ENCODE measurements at regions not wholly inside any gene's neighbourhood (a gene's known extent, or its start where the extent isn't known, plus 50 kb on each side); places are given as distances from the start of the nearest gene placed in this dataset.
A peak's percentile ranks its signal among the peaks of the same experiment; 100 is the strongest.

GRCh38 chr2:63679252-63679855, 90.6 kb downstream of the MDH1 start:
- no peak overlapping the region for H3K18ac ChIP-seq (ENCODE audit: low read length)
- no CpG with 5 or more reads among the region's 5 CpGs for WGBS (ENCODE audit: extremely low coverage, insufficient coverage, insufficient read length)
- H3K9me3 ChIP-seq (ENCODE audit: insufficient read depth, low read depth, low read length), result no peaks in the 10 kb centered on the region
- no peak overlapping the region for H3K4me3 ChIP-seq (ENCODE audit: low read depth, low read length)
- no peak overlapping the region for H2BK5ac ChIP-seq (ENCODE audit: low read depth, low read length, poor library complexity)
- no peak overlapping the region for H4K8ac ChIP-seq (ENCODE audit: low read depth, low read length)
- no peak overlapping the region for H3K4me2 ChIP-seq (ENCODE audit: low read length)
- peak; percentile 62 to 79 for DNase-seq
- peaks cover 0 to 3% of the 10 kb centered on the region in 2 experiments for H3K36me3 ChIP-seq (ENCODE audit: control insufficient read depth in 1 of 2, insufficient read depth in 2 of 2, low read length in 2 of 2)
- no peak overlapping the region for H3K27ac ChIP-seq (ENCODE audit: low read depth, low read length)
- H3K79me2 ChIP-seq (ENCODE audit: control insufficient read depth, insufficient read depth, low read length, poor library complexity), result no peaks in the 10 kb centered on the region
- H4K12ac ChIP-seq (ENCODE audit: low read depth, low read length), result no peak overlapping the region
- no peak overlapping the region for H2BK120ac ChIP-seq (ENCODE audit: insufficient read depth, low read length, poor library complexity)
- H2AFZ ChIP-seq (ENCODE audit: insufficient read depth, low read length, poor library complexity), result no peak overlapping the region
- no peaks in the 10 kb centered on the region for H3K79me1 ChIP-seq (ENCODE audit: low read length)
- no peak overlapping the region for H2AK5ac ChIP-seq (ENCODE audit: low read length)
- no peak overlapping the region for H3K9ac ChIP-seq (ENCODE audit: low read length)
- no peak overlapping the region for H2BK12ac ChIP-seq (ENCODE audit: low read length)
- no peaks in the 10 kb centered on the region for H3K27me3 ChIP-seq (ENCODE audit: insufficient read depth, low read length)
- no peak overlapping the region for H3K23ac ChIP-seq (ENCODE audit: low read length)
- no peak overlapping the region for H3K14ac ChIP-seq (ENCODE audit: low read length)
- H3K4ac ChIP-seq (ENCODE audit: low read depth, low read length), result no peak overlapping the region
- no peak overlapping the region for H4K91ac ChIP-seq (ENCODE audit: low read depth, low read length)
- H3K4me1 ChIP-seq (ENCODE audit: control insufficient read depth in 1 of 2, insufficient read depth in 2 of 2, low read length in 2 of 2), result peaks cover 2 to 5% of the 10 kb centered on the region in 2 experiments

- Histone ChIP-seq H3K79me2 (ENCODE audit: control insufficient read depth, insufficient read depth, low read length, poor library complexity) (no peaks in the 10 kb centered on the region), H3K36me3 (ENCODE audit: control insufficient read depth in 1 of 2, insufficient read depth in 2 of 2, low read length in 2 of 2) (peaks cover 0 to 3% of the 10 kb centered on the region in 2 experiments), H4K12ac (ENCODE audit: low read depth, low read length) (no peak overlapping the region), H3K4ac (ENCODE audit: low read depth, low read length) (no peak overlapping the region), H3K4me3 (ENCODE audit: low read depth, low read length) (no peak overlapping the region), H4K8ac (ENCODE audit: low read depth, low read length) (no peak overlapping the region), H2BK5ac (ENCODE audit: low read depth, low read length, poor library complexity) (no peak overlapping the region), H3K14ac (ENCODE audit: low read length) (no peak overlapping the region), H3K9ac (ENCODE audit: low read length) (peak overlapping the region; percentile 42), H3K27ac (ENCODE audit: low read depth, low read length) (no peak overlapping the region), H4K91ac (ENCODE audit: low read depth, low read length) (no peak overlapping the region), H3K9me3 (ENCODE audit: insufficient read depth, low read depth, low read length) (no peaks in the 10 kb centered on the region), H3K27me3 (ENCODE audit: insufficient read depth, low read length) (no peaks in the 10 kb centered on the region), H2BK120ac (ENCODE audit: insufficient read depth, low read length, poor library complexity) (no peak overlapping the region), H3K23ac (ENCODE audit: low read length) (no peak overlapping the region), H3K18ac (ENCODE audit: low read length) (no peak overlapping the region), H2AFZ (ENCODE audit: insufficient read depth, low read length, poor library complexity) (no peak overlapping the region), H3K4me1 (ENCODE audit: control insufficient read depth in 1 of 2, insufficient read depth in 2 of 2, low read length in 2 of 2) (no peaks in the 10 kb centered on the region), H3K79me1 (ENCODE audit: low read length) (no peaks in the 10 kb centered on the region), H2BK12ac (ENCODE audit: low read length) (no peak overlapping the region), H3K4me2 (ENCODE audit: low read length) (no peak overlapping the region), H2AK5ac (ENCODE audit: low read length) (no peak overlapping the region)
- no CpG with 5 or more reads among the region's 1 CpG for WGBS (ENCODE audit: extremely low coverage, insufficient coverage, insufficient read length)
- no peak for DNase-seq
Observed at GRCh38 chr2:63680455-63680854, 91.7 kb downstream of the MDH1 start.

GRCh38 chr2:63681896-63682295, 93.1 kb downstream of the MDH1 start:
- no CpG with 5 or more reads among the region's 1 CpG for WGBS (ENCODE audit: extremely low coverage, insufficient coverage, insufficient read length)
- Histone ChIP-seq H3K4me3 (ENCODE audit: low read depth, low read length) (no peak overlapping the region), H3K79me2 (ENCODE audit: control insufficient read depth, insufficient read depth, low read length, poor library complexity) (no peaks in the 10 kb centered on the region), H3K18ac (ENCODE audit: low read length) (no peak overlapping the region), H4K91ac (ENCODE audit: low read depth, low read length) (no peak overlapping the region), H3K9ac (ENCODE audit: low read length) (no peak overlapping the region), H2BK120ac (ENCODE audit: insufficient read depth, low read length, poor library complexity) (no peak overlapping the region), H3K36me3 (ENCODE audit: control insufficient read depth in 1 of 2, insufficient read depth in 2 of 2, low read length in 2 of 2) (peaks cover 0 to 3% of the 10 kb centered on the region in 2 experiments), H3K4me1 (ENCODE audit: control insufficient read depth in 1 of 2, insufficient read depth in 2 of 2, low read length in 2 of 2) (no peaks in the 10 kb centered on the region), H2BK12ac (ENCODE audit: low read length) (no peak overlapping the region), H3K79me1 (ENCODE audit: low read length) (no peaks in the 10 kb centered on the region), H2AFZ (ENCODE audit: insufficient read depth, low read length, poor library complexity) (no peak overlapping the region), H3K14ac (ENCODE audit: low read length) (no peak overlapping the region), H3K4me2 (ENCODE audit: low read length) (no peak overlapping the region), H2BK5ac (ENCODE audit: low read depth, low read length, poor library complexity) (no peak overlapping the region), H3K9me3 (ENCODE audit: insufficient read depth, low read depth, low read length) (no peaks in the 10 kb centered on the region), H2AK5ac (ENCODE audit: low read length) (no peak overlapping the region), H4K12ac (ENCODE audit: low read depth, low read length) (no peak overlapping the region), H3K27ac (ENCODE audit: low read depth, low read length) (no peak overlapping the region), H3K27me3 (ENCODE audit: insufficient read depth, low read length) (no peaks in the 10 kb centered on the region), H3K4ac (ENCODE audit: low read depth, low read length) (no peak overlapping the region), H3K23ac (ENCODE audit: low read length) (no peak overlapping the region), H4K8ac (ENCODE audit: low read depth, low read length) (no peak overlapping the region)
- DNase-seq, result no peak

GRCh38 chr2:63692002-63692606, 103.3 kb downstream of the MDH1 start:
- no peak overlapping the region for H3K4me3 ChIP-seq (ENCODE audit: low read depth, low read length)
- no peak overlapping the region for H2BK12ac ChIP-seq (ENCODE audit: low read length)
- H4K91ac ChIP-seq (ENCODE audit: low read depth, low read length), result no peak overlapping the region
- H3K36me3 ChIP-seq (ENCODE audit: control insufficient read depth in 1 of 2, insufficient read depth in 2 of 2, low read length in 2 of 2), result no peaks in the 10 kb centered on the region
- no peak overlapping the region for H4K8ac ChIP-seq (ENCODE audit: low read depth, low read length)
- no peak overlapping the region for H4K12ac ChIP-seq (ENCODE audit: low read depth, low read length)
- no peak overlapping the region for H2BK120ac ChIP-seq (ENCODE audit: insufficient read depth, low read length, poor library complexity)
- H3K27ac ChIP-seq (ENCODE audit: low read depth, low read length), result no peak overlapping the region
- H3K9ac ChIP-seq (ENCODE audit: low read length), result no peak overlapping the region
- no peak overlapping the region for H2AK5ac ChIP-seq (ENCODE audit: low read length)
- H3K79me2 ChIP-seq (ENCODE audit: control insufficient read depth, insufficient read depth, low read length, poor library complexity), result no peaks in the 10 kb centered on the region
- H3K27me3 ChIP-seq (ENCODE audit: insufficient read depth, low read length), result no peaks in the 10 kb centered on the region
- H3K9me3 ChIP-seq (ENCODE audit: insufficient read depth, low read depth, low read length), result no peaks in the 10 kb centered on the region
- peak; percentile 7 to 78 for DNase-seq
- no peak overlapping the region for H3K18ac ChIP-seq (ENCODE audit: low read length)
- H3K4ac ChIP-seq (ENCODE audit: low read depth, low read length), result no peak overlapping the region
- no peaks in the 10 kb centered on the region for H3K4me1 ChIP-seq (ENCODE audit: control insufficient read depth in 1 of 2, insufficient read depth in 2 of 2, low read length in 2 of 2)
- H3K4me2 ChIP-seq (ENCODE audit: low read length), result no peak overlapping the region
- WGBS (ENCODE audit: extremely low coverage, insufficient coverage, insufficient read length), result no CpG with 5 or more reads among the region's 1 CpG
- H2BK5ac ChIP-seq (ENCODE audit: low read depth, low read length, poor library complexity), result no peak overlapping the region
- no peak overlapping the region for H2AFZ ChIP-seq (ENCODE audit: insufficient read depth, low read length, poor library complexity)
- H3K79me1 ChIP-seq (ENCODE audit: low read length), result no peaks in the 10 kb centered on the region
- no peak overlapping the region for H3K14ac ChIP-seq (ENCODE audit: low read length)
- no peak overlapping the region for H3K23ac ChIP-seq (ENCODE audit: low read length)

Measured in trophoblast cell (in vitro differentiated cells and primary cell).